Astrocyte of the hippocampus (primary cell): ENCODE measurements at regions not wholly inside any gene's neighbourhood (a gene's known extent, or its start where the extent isn't known, plus 50 kb on each side); places are given as distances from the start of the nearest gene placed in this dataset.
"Not testable (repeated sequence)": the region's sequence is repeated elsewhere in the genome, so short reads cannot be mapped to it uniquely, and the experiment has no call there.

ENCODE experiments used
- DNase-seq: peaks from one replicate; pipeline ENCODE4 v3.0.0; 2011; ENCODE audit warnings: low read depth, low spot score

DNA sequence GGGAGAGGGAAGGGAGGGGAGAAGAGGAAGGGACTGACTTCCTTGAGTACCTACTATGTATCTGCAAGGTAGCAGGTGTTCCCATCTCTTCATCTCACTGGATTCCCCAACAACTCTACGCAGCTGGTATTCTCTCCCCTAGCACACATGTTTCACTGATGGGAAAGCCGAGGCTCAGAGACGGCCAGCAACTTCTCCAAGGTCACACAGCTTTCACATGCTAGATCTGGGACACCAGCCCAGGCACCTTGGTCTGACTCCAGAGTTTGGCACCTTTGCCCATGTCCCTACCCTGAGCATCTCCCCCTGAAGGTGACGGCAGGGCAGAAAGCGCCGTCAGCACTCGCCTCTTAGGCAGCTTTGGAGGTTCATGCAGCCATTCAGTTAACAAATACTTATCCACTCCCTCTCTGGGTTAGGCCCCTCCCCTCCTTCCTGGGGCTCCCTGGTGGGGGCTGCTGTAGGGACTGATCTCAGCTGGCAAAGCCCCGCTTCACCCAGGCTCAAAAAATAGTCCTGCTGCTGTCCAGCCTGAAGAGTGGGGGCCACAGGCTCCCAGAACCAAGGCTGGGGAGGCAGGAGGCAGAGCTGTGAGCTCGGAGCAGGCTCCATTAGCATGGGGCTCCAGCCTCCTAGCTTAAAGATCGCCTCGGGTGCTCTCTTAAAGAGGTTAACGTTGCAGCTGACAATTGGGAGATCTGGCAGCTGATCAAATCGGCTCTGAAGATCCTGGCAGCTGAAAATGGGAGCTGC lies 79.4 kb downstream of the IGLL1 start:
- no peak for DNase-seq

- no peak for DNase-seq
Observed at GRCh38 chr22:23499845-23500500, 80.1 kb downstream of the IGLL1 start.

- no peak for DNase-seq
Observed at GRCh38 chr22:23498811-23499798, 81.0 kb downstream of the IGLL1 start.

- not testable (repeated sequence) for DNase-seq
Observed at GRCh38 chr22:23497889-23498288, 82.2 kb downstream of the IGLL1 start.

DNA sequence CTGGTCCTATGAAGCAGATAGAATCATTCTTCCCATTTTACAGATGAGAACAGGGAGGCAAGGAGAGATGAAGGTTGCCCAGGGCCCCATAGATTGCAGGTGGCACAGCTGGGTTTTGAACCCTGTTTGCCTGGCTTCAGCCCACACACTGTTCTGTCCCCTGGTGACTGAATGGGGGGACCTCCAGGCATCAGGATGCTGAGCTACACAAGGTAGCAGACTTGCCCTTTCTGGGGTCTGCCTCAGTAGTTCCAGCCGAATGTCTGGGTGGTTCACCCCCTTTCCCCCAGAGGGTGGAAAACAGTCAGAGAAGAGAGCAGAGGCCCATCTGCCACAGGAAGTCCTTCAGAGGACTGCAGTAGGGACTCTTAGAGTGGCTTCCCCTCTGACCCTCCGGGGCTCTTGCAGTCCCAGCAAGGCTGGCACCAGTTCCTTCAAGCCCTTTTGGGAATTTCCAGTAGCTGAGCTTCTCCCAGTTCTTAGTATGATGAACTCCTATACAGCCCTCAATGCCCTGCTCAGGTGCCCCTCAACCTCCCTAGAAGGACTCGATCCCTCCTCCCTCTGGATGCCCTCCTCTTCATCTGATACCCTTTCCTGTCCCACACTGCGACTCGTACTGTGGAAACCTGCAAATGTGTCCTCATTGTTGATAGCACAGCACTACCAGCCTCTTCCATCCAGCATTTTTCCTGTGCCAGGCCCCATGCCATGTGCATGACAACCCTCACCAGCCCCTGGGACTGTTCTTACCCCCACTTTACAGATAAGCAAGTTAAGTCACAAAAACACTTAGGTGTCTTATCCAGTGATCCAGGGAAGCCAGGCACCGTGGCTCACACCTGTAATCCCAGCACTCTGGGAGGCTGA lies 82.8 kb downstream of the IGLL1 start:
- no peak for DNase-seq

DNA sequence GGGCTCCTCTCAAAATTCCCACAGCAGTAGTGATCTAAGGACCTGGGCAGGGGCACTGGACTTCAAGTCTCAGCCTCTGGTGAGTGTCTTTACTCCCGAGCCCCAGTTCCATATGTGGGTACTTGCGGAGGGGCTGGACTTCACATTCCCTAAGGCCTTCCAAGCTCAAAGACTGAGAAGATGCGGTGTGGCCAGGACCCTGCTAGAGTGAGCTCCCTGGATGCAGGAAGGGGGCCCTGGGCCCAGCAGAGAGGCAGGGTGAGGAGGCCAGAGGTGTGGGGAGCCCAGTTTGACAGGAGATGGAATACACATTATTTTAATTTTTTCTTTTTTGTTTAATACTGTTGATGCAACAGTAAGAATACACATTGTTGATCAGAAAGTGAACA lies 83.7 kb downstream of the IGLL1 start:
- no peak for DNase-seq

DNA sequence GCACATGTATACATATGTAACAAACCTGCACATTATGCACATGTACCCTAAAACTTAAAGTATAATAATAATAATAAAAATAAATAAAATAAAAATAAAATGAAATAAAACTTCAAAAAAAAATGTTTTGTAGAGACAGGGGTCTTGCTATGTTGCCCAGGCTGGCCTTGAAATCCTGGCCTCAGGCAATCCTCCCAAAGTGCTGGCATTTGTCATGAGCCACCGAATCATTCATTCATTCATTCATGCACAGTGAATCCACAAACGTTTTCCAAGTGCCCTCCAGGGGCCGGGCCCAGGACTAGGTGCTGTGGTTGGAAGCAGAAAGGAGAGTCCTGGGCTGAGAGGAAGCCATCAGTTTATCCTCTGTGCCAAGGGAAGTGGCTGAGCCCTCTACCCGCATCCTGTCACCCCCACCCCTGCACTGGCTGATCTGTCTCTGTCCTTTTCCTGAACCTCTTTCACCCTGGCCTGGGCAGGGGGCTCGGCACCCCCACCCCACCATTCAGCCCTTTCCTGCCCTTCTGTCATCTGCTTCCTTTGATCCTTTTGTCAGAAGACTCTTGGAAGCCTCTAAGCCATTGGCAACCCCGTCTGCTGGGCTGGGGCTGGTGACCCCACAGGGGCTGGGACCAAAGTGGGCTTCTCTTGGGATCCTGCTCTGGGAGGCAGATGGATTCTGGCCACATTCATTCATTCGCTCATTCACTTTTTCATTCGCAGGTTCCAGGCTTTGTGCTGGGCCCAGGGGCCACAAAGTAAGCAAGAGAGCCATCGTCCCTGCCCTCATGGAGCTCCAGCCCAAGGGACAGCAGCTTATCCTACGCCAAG lies 84.3 kb downstream of the IGLL1 start:
- DNase-seq = no peak

GRCh38 chr22:23494930-23495266 lies 85.2 kb downstream of the IGLL1 start:
- DNase-seq = no peak

DNA sequence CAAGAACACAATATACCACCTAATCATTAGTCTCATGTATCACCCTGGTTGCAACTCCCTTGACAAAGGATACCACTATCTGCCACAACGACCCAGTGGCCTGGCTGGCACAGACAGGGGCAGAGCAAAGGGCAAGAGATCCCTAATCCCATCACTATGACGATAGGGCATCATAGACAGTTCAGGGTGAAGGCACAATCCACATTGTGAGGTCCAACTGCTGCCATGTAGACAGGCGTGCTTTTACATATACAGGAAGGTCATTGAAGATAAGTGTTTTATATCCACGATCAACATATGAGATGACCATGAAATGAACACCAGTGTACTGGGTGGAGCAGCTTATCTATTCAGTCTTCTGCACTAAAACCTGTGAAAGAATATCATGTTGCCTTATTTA lies 94.6 kb downstream of the IGLL1 start:
- no peak for DNase-seq

DNA sequence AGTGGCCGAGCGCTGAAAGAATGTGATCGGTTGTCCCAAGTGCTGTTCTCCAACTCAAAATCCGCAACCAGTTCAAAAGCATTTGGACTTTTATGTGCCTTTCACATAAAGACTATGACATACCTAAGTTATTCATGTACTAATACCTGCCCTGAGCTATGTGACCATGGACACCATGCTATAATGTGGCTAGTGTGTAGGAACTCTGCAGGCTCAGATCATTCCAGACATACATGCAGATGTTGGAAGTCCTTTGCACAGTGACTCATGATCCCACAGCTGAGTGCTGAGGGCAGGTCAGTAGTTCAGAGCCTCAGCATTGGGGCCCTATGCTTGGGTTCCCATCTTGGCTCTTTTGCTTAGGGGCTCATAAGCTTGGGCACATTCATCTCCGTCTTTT lies 95.4 kb downstream of the IGLL1 start:
- no peak for DNase-seq

DNA sequence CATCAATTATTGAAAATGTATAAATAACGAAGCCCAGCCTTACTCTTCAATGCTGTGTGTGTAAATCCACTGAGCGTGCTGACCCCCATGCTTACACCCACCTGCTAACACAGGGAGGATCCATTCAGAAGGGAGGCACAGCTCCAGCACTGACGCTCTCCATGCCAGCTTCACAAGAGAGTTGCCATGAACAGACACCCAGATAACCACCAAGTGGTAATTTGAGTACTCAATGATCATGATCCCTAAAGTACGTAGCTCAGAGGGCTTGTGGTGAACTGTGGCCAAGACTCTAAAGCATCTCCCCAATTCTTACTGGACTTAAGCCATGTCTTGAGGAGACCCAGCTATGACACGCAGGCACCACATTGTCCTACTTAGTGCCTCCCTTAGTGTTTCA lies 98.7 kb downstream of the IGLL1 start:
- DNase-seq = no peak

DNA sequence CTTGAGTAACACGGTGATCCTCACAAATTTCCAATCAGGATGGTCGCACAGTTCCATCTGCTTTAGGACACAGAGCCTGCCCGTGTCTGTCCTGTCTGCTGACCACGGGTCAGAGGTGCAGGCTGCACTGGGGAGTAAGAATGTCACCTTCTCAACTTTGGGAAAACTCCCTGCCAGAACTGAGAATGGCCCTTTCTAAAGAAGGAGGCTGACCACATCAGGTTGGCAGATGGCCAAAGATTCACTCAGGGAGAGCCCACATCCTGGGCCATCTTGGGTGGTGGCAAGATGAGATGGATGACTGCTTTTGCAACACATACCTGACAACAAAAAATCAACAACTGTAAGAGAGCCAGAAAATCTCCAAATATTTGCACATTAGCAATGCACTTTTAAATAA lies 101.9 kb downstream of the IGLL1 start:
- DNase-seq = peak; percentile 8

GRCh38 chr22:23474531-23474930 lies 105.6 kb downstream of the IGLL1 start:
- DNase-seq = not testable (repeated sequence)

GRCh38 chr22:23473901-23474300 lies 106.2 kb downstream of the IGLL1 start:
- DNase-seq = peak; percentile 9

GRCh38 chr22:23472376-23472775 lies 107.7 kb downstream of the IGLL1 start:
- not testable (repeated sequence) for DNase-seq

DNA sequence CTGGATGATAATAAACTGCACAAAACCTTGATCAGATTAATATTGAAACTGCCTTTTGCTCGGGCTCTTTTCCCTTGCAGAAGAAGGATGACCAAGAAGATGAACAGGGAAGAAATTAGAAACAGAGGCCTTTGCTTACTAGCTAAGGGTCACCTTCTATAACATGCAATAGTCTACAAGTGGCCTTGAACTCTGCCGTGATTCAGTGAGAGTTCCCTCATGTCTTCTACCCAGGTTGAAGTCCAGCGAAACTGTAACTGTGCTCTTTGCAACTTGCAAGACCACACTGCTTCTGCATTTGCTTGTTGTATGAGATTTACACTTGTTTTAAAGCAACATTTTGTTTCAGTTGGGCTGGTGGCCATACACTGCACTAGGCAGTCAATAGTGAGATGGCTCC lies 108.4 kb downstream of the IGLL1 start:
- DNase-seq = no peak

DNA sequence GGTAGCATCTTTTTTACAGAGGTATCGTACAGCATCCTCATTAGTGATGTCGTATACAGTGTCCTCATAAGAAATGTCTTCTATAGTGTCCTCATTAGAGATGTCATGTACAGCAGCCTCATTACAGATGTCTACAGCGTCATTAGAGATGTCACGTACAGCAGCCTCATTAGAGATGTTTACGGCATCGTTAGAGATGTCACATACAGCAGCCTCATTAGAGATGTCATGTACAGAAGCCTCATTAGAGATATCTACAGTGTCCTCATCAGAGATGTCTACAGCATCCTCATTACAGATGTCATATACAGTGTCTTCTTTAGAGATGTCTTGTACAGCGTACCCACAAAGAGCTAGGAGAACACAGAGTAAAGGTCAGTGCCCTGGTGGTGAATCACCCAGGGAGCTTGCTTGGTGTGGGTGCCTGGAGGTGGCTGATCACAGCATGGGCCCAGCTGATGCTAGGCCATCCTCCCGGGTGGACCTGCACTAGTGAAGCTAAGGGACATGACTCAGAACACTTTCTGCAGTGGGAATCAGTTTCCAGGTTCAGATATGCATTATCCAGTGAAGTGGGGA lies 109.2 kb downstream of the IGLL1 start:
- no peak for DNase-seq

GRCh38 chr22:23467721-23468294 lies 112.3 kb downstream of the IGLL1 start:
- no peak for DNase-seq

GRCh38 chr22:23466351-23466750 lies 113.7 kb downstream of the IGLL1 start:
- DNase-seq = no peak

DNA sequence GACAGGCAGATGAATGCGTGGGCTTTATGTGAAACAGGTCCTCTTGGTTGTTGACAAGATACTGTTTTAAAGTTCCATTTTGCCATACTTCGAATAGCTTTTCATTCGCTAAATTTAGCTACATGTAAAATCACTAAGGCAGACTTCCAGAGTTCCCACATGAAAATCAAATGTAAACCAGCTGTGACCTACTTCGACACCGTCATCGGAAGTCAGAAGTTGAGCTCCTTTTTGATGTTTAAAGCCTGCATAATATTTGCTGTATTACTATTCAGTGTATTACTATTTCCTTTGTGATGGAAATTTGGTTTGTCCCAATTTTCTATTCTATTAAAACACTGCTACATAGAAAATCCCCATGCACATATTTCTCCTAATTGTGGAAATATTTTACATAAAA lies 115.3 kb downstream of the IGLL1 start:
- DNase-seq = not testable (repeated sequence)
